HepG2 (cell line): ENCODE measurements at regions not wholly inside any gene's neighbourhood (a gene's known extent, or its start where the extent isn't known, plus 50 kb on each side); places are given as distances from the start of the nearest gene placed in this dataset.

Experiments used
- ATAC-seq: fragments of 200-7000 bp; cut with Tn5 transposase; 3 replicates; pipeline ENCODE4 v1.9.1; 2020; ENCODE audit warnings: mild to moderate bottlenecking, moderate library complexity
- BruUV-seq: library from RNA; stranded (reverse); fragments of 400-500 nt; replicated peaks from 2 replicates; lab custom pipeline; 2021; lab: Mats Ljungman, UMichigan
- CTCF ChIA-PET: fragments of 300-600 bp; formaldehyde crosslinking; extraction: SDS; loops from one replicate; lab custom pipeline; 2021; ENCODE audit warnings: low total read pairs, inconsistent platforms, low intra/inter-chr PET ratio; lab: Yijun Ruan, JAX
- POLR2A ChIA-PET: fragments of 350-600 bp; sonication (Branson Sonifier 250); formaldehyde crosslinking; loops from one replicate; lab custom pipeline; 2020; ENCODE audit warnings: antibody characterized with exemption, inconsistent platforms; lab: Yijun Ruan, JAX
- DNase-seq: peaks from one replicate; pipeline ENCODE4 v3.0.0-alpha.2; 2015; ENCODE audit warnings: low spot score
- FAIRE-seq: peaks from 3 replicates; lab custom pipeline; 2011; peaks lifted over from hg19 to GRCh38; lab: Jason Lieb, UNC
- H2AFZ ChIP-seq: one replicate; pipeline ENCODE4 v1.6.1; 2011; ENCODE audit warnings: low read length, inconsistent platforms
- H3K27ac ChIP-seq: fragments of 300-600 bp; 3 replicates; pipeline ENCODE4 v1.8.0; 2011; ENCODE audit warnings: mixed run types, mild to moderate bottlenecking, mixed read lengths, low read length, inconsistent platforms; ENCODE audit not compliant: insufficient read depth; ENCODE audit errors: extremely low read length
- H3K27me3 ChIP-seq, 2 experiments: fragments of 200-600 bp in 1 of 2; 2 replicates in 1 of 2; 3 replicates in 1 of 2; pipeline versions ENCODE4 v1.6.0 to v1.8.0; 2011; ENCODE audit warnings: low read length in 2 of 2, mild to moderate bottlenecking in 2 of 2, moderate library complexity in 2 of 2, inconsistent platforms in 1 of 2; ENCODE audit not compliant: insufficient read depth in 2 of 2, control insufficient read depth in 1 of 2
- H3K36me3 ChIP-seq, 2 experiments: fragments of 200-600 bp in 1 of 2; replicated peaks in 1 of 2; 2 replicates in 1 of 2; 3 replicates in 1 of 2; pipeline versions ENCODE4 v1.5.1 to v1.8.0; 2011; ENCODE audit warnings: low read length in 2 of 2, inconsistent platforms in 1 of 2; ENCODE audit not compliant: insufficient read depth in 2 of 2, control insufficient read depth in 1 of 2
- H3K4me1 ChIP-seq: 2 replicates; pipeline ENCODE4 v1.5.1; 2012; ENCODE audit warnings: low read length, inconsistent platforms; ENCODE audit not compliant: insufficient read depth
- H3K4me2 ChIP-seq: 2 replicates; pipeline ENCODE4 v1.6.0; 2011; ENCODE audit warnings: low read depth, low read length, inconsistent platforms
- H3K4me3 ChIP-seq, 3 experiments: fragments of 200-600 bp in 1 of 3; sonication (generic), shearing (Covaris generic) in 1 of 3; replicated peaks in 1 of 3; 2 replicates each; pipeline ENCODE4 v1.5.1; 2011 to 2016; ENCODE audit warnings: low read length in 3 of 3, inconsistent platforms in 2 of 3, low read depth in 2 of 3, mild to moderate bottlenecking in 2 of 3, control low read depth in 1 of 3, mixed read lengths in 1 of 3; ENCODE audit not compliant: insufficient read depth in 1 of 3
- H3K79me2 ChIP-seq: one replicate; pipeline ENCODE4 v1.6.1; 2011; ENCODE audit warnings: low read length, inconsistent platforms; ENCODE audit not compliant: insufficient read depth
- H3K9ac ChIP-seq: 2 replicates; pipeline ENCODE4 v1.6.0; 2011; ENCODE audit warnings: mild to moderate bottlenecking, low read depth, low read length, inconsistent platforms; ENCODE audit not compliant: insufficient read depth
- H3K9me3 ChIP-seq: 2 replicates; pipeline ENCODE4 v1.5.1; 2012; ENCODE audit warnings: mild to moderate bottlenecking, low read length
- H4K20me1 ChIP-seq: 2 replicates; pipeline ENCODE4 v1.6.0; 2011; ENCODE audit warnings: inconsistent platforms, mild to moderate bottlenecking, low read length, moderate library complexity; ENCODE audit not compliant: insufficient read depth
- AFF4 ChIP-seq: sonication (generic); formaldehyde crosslinking; IDR thresholded peaks from 2 replicates; pipeline ENCODE4 v1.4.0; 2020; ENCODE audit warnings: missing genetic modification reagents
- BCL3 ChIP-seq: sonication (generic); formaldehyde crosslinking; IDR thresholded peaks from 2 replicates; pipeline ENCODE4 v1.5.1; 2020; ENCODE audit warnings: mild to moderate bottlenecking, missing genetic modification reagents, moderate library complexity
- CREBL2 ChIP-seq: sonication (generic); formaldehyde crosslinking; IDR thresholded peaks from 2 replicates; pipeline ENCODE4 v1.8.1; 2023; ENCODE audit warnings: missing genetic modification reagents, mild to moderate bottlenecking, borderline replicate concordance
- KDM5B ChIP-seq: sonication (generic); formaldehyde crosslinking; IDR thresholded peaks from 2 replicates; pipeline ENCODE4 v1.4.0; 2020; ENCODE audit warnings: missing genetic modification reagents, mild to moderate bottlenecking, borderline replicate concordance
- KLF6 ChIP-seq: IDR thresholded peaks from 2 replicates; pipeline ENCODE4 v1.8.0; 2016; ENCODE audit warnings: missing biosample characterization, missing genetic modification reagents
- MED13 ChIP-seq: sonication (generic); formaldehyde crosslinking; IDR thresholded peaks from 2 replicates; pipeline ENCODE4 v1.5.0; 2020; ENCODE audit warnings: missing genetic modification reagents
- MIER3 ChIP-seq: IDR thresholded peaks from 2 replicates; pipeline ENCODE4 v1.6.1; 2016; ENCODE audit warnings: missing compliant biosample characterization, borderline replicate concordance
- NFYB ChIP-seq: sonication (generic); formaldehyde crosslinking; IDR thresholded peaks from 2 replicates; pipeline ENCODE4 v1.4.0; 2020; ENCODE audit warnings: missing genetic modification reagents
- POLR2G ChIP-seq: fragments of 200-400 bp; formaldehyde crosslinking; IDR thresholded peaks from 2 replicates; pipeline ENCODE4 v1.6.1; 2018; ENCODE audit warnings: mild to moderate bottlenecking, low read depth, low read length, moderate library complexity
- ZC3H13 ChIP-seq: sonication (generic); formaldehyde crosslinking; IDR thresholded peaks from 2 replicates; pipeline ENCODE4 v1.8.1; 2023; ENCODE audit warnings: mild to moderate bottlenecking, missing genetic modification reagents, moderate library complexity
- ZFP36 ChIP-seq: fragments of 150-350 bp; IDR thresholded peaks from 2 replicates; pipeline ENCODE4 v1.6.1; 2018; ENCODE audit warnings: borderline replicate concordance, low read length, low read depth; ENCODE audit not compliant: partially characterized antibody
- ZNF234 ChIP-seq: sonication (generic); formaldehyde crosslinking; conservative IDR thresholded peaks from 2 replicates; pipeline ENCODE4 v1.5.1; 2020; ENCODE audit warnings: mild to moderate bottlenecking, missing genetic modification reagents
- ZNF260 ChIP-seq: sonication (generic); formaldehyde crosslinking; IDR thresholded peaks from 2 replicates; pipeline ENCODE4 v1.4.0; 2020; ENCODE audit warnings: missing genetic modification reagents, low read depth, mild to moderate bottlenecking, borderline replicate concordance
- ZNF605 ChIP-seq: sonication (generic); formaldehyde crosslinking; IDR thresholded peaks from 2 replicates; pipeline ENCODE4 v1.8.0; 2022; ENCODE audit warnings: mild to moderate bottlenecking, missing genetic modification reagents
- ZNF614 ChIP-seq: IDR thresholded peaks from 2 replicates; pipeline ENCODE4 v1.6.1; 2018; ENCODE audit warnings: missing biosample characterization, missing genetic modification reagents, inconsistent platforms, borderline replicate concordance
- WGBS: methylation state at CpG from one replicate; pipeline ENCODE4 v1.1.6; 2017; ENCODE audit warnings: low lambda C conversion rate; 5-methylcytosine and 5-hydroxymethylcytosine counted together
- in situ Hi-C: cut with HindIII; loops from 2 replicates; pipeline ENCODE4 v1.10.0; 2017; ENCODE audit warnings: low pct_unique_long_range_greater_than_20kb; ENCODE audit not compliant: extremely low pct_ligation_motif_present
- intact Hi-C: fragments of 100-400 bp; cut with micrococcal nuclease; formaldehyde crosslinking; loops from one replicate; pipeline ENCODE4 v1.10.0; 2022; ENCODE audit not compliant: unreplicated experiment

GRCh38 chr1:221991221-221991620 lies 249.3 kb upstream of the DUSP10 start:
- ATAC-seq, result no peak
- H3K4me1 ChIP-seq, result no peaks in the 10 kb centered on the region
- no TSS peak for BruUV-seq
- H2AFZ ChIP-seq, result no peak overlapping the region
- no peak overlapping the region for H3K4me2 ChIP-seq
- H3K9me3 ChIP-seq, result no peaks in the 10 kb centered on the region
- WGBS, result 6% methylated on average over 1 of the region's 1 CpG
- TF ChIP-seq BCL3 (CRISPR knock-in tag) (no peak), AFF4 (CRISPR knock-in tag) (no peak), POLR2G (no peak), ZC3H13 (CRISPR knock-in tag) (no peak), ZNF260 (no peak), ZNF234 (CRISPR knock-in tag) (no peak), CREBL2 (CRISPR knock-in tag) (no peak), MED13 (CRISPR knock-in tag) (no peak), KDM5B (CRISPR knock-in tag) (no peak), ZNF605 (CRISPR knock-in tag) (no peak), NFYB (CRISPR knock-in tag) (no peak), MIER3 (CRISPR knock-in tag) (no peak), ZFP36 (no peak), KLF6 (CRISPR knock-in tag) (no peak), ZNF614 (CRISPR knock-in tag) (no peak)
- no peak overlapping the region for H3K9ac ChIP-seq
- no peaks in the 10 kb centered on the region for H3K36me3 ChIP-seq
- no peaks in the 10 kb centered on the region for H3K79me2 ChIP-seq
- no peak overlapping the region for H3K4me3 ChIP-seq
- ChIA-PET POLR2A (no interaction called here), CTCF (no interaction called here)
- H3K27me3 ChIP-seq, result no peaks in the 10 kb centered on the region
- no peak overlapping the region for H3K27ac ChIP-seq
- FAIRE-seq, result no peak
- DNase-seq, result no peak
- intact Hi-C loops, result loop anchor here (5.0 kb wide), 1 partner anchor 514 kb away; no protein-coding TSS in a partner anchor
- no peaks in the 10 kb centered on the region for H4K20me1 ChIP-seq
- in situ Hi-C loops, result no loop called here
